GM21528 (cell line): ENCODE measurements at regions not wholly inside any gene's neighbourhood (a gene's known extent, or its start where the extent isn't known, plus 50 kb on each side); places are given as distances from the start of the nearest gene placed in this dataset.
"Not testable (repeated sequence)": the region's sequence is repeated elsewhere in the genome, so short reads cannot be mapped to it uniquely, and the experiment has no call there.

Experiments
- ATAC-seq: cut with Tn5 transposase; IDR thresholded peaks from one replicate; pipeline ENCODE4 v1.9.1; 2021; ENCODE audit warnings: mild to moderate bottlenecking, moderate library complexity; ENCODE audit not compliant: unreplicated experiment, low FRiP score

DNA sequence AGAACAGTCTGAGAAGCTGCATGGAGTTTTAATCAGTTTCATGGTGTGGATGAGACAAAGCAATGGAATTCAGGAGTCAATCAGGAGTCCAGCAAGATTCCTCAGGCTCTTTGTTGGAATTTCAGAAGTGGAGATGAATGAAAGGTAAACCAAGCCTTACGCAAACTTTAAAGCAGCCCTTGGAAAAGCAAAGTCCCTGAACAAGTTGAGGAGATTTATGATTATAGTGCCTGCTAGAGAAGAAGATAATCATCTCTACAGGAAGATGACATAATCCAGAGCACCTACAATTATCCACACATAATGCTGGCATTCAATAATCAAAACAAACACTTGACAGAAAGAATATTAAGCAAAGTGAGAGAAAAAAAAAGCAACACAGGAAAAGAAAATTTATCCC lies 1380.1 kb upstream of the NUDT12 start:
- no peak for ATAC-seq

DNA sequence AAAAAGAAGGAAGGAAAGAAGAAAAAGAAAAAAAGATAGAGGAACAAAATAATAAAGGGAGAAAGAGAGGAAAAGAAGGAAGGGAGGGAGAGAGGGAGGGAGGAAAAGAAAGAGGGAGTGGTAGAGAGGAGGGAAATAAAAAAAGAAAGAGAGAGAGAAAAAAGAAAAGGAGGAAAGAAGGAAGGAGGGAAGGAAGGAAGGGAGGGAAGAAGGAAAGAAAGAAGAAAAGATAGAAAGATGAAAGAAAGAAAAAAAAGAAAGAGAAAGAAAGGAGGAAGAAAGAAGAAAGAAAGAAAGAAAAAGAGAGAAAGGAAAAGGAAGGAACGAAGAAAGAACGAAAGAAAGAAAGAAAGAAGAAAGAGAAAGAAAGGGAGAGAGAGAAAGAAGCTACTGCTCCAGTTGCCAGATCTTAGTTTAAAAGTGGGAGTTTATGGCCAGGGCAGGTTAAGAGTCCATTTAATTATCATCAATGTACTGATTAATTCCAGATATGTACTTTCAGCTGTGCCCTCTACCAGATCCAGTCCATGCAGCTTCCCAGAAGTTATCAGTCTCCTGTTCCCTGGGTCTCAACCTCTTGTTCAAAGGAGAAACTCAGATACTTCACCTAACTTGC lies 1378.5 kb upstream of the NUDT12 start:
- no peak for ATAC-seq

DNA sequence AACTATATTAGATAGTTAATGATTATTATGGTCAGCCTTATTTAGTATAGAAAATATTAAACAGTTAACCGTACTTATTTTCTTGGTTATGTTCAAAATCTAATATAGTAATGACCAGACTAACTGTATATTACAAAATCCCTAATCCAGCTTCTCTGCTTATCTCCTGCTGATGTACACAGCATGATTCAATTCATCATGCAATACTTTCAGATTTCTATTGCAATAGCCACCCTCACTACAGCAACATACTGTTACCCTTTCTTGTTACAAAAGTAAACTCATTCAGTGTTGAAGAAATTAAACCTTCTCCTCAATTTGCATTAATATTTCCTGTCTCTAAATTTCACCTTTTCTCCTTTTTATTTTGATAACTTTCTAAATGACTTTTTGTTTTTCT lies 1375.0 kb upstream of the NUDT12 start:
- ATAC-seq: no peak

DNA sequence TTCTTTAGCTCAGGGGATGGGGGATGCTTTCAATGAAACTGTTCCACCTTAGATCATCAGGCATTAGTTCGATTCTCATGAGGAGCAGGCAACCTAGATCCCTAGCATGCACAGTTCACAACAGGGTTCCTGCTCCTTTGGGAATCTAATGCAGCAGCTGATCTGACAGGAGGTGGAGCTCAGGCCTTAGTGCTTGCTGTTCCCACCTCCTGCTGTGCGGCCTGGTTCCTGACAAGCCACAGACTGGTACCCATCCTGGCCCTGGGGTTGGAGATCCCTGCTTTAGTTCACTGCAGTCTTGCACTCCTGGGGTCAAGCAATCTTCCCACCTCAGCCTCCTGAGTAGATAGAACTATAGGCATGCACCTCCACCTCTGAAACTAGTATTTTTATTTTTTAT lies 1369.8 kb upstream of the NUDT12 start:
- ATAC-seq: no peak

DNA sequence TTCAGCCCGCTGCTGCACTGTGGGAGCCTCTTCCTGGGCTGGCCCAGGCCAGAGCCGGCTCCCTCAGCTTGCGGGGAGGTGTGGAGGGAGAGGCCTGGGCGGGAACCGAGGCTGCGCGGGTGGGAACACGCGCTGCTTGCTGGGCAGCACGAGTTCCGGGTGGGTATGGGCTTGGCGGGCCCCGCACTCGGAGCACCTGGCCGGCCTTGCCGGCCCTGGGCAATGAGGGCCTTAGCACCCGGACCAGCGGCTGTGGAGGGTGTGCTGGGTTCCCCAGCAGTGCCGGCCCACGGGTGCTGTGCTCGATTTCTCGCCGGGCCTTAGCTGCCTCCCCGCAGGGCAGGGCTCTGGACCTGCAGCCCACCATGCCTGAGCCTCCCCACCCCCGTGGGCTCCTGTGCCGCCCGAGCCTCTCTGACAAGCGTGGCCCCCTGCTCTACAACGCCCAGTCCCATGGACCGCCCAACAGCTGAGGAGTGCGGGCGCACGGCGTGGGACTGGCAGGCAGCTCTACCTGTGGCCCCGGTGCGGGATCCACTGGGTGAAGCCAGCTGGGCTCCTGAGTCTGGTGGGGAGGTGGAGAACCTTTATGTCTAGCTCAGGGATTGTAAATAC lies 1366.4 kb upstream of the NUDT12 start:
- no peak for ATAC-seq

DNA sequence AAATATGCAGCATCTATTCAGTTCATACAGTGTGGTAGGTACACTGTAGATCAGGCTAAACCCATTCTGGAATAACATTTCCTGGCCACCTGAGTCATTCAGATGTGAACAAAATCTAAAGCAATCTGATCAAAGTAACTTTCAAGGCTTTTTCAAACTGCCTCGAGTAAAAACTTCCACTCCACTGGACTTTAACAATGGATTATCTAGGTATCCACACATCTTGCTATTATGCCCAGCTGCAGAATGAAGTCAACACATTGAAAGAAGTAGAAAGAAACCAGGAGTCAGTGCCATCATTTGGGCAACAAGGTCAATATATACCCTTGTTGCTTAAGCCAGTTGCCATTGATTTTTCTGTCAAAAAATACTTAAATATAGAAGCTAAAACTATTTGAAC lies 1352.6 kb upstream of the NUDT12 start:
- no peak for ATAC-seq

DNA sequence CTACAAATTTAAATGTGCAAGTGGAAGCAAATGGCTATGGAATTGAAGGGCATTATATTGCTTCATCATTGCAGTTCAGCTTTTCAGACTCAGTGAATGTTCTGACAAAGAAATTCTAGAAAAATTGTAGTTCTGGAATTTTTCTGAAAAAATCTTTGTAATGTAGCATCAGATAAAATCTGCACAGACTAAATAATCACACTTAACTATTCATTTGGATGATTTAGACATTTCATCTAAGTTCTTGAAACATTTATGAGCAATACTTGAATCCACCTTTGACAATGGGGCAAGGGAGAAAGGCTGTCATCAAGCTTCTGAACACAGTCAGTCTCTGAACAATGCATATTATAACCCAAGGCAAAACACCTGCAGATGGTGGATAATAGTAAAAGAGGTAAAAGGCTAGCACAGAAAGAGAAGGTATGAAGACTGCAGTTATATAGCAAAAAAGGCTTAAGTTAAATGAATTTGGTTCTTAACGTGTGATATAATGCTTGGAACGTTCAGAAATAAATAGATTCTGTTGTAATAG lies 1352.0 kb upstream of the NUDT12 start:
- no peak for ATAC-seq

DNA sequence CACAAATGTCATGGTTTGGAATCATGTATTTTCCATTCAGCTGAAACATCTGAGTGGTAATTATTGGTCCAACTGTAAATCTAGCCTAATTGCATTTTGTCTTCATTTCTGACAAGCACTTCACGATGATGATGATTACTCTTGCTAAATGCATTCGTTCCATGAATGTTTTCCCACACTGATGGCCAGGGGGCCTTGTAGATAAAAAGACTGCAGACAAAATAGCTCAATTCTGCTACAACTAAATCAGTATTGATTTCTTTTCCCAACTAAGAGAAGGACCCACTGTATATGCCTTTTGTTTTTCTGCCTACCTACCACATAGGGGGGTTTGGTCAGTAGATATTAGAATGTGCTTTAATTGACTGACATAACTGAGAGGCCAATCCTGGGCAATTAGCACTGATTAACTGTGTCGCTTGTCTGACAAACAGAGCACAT lies 1351.3 kb upstream of the NUDT12 start:
- ATAC-seq: no peak

DNA sequence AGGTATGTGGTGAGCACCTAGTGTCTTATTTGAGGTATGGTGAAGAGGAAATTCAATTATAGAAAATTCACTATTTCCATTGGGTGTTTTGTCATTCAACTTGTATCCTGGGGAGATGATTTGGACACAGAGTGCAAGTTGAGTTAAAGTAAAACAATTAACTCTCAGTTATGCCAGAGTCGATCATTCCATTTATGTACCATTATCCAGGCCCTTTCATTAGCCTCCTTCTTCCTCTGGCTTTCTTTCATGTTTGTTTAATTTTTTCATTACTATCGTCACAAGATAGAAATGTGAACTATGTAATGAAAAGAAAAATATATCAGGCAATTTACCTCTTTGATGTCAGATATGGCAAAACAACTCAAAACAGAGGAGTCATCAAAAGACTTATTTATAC lies 1347.2 kb upstream of the NUDT12 start:
- no peak for ATAC-seq

DNA sequence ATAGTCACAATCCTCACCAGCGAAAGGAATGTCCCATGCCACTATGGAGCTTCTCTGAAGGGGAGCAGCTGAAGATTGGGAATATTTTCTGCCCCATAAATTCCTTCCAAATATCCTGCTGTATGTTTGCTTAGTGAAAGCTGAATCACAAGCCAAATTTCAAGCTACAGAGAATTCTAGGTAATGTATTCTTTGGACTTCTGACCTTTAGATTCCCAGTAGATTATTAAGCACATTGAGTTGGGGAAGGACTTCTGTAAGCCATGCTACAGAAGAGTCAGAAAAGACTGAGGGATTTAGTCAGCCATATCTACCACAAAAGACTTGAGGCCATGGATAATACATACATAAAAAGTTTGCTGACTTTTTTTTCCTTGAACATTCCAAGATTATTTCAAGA lies 1342.0 kb upstream of the NUDT12 start:
- no peak for ATAC-seq

DNA sequence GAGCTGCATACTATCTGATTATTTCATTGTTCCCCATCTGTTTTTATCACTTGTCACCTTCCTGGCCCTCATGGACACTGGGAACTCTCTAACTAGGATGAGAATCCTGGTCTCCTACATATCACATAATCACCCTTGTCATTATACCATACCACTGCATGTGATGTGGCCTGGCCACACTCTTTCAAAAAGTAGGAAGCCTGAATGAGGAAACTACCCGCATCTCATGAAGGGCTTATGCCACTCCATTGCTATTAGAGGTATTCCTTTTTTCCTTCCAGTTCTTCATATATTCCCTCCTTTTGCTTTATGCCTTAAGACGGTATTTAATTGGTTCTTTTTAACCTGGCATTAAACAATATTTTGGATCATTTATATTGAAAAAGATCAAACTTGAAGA lies 1341.4 kb upstream of the NUDT12 start:
- ATAC-seq: no peak

DNA sequence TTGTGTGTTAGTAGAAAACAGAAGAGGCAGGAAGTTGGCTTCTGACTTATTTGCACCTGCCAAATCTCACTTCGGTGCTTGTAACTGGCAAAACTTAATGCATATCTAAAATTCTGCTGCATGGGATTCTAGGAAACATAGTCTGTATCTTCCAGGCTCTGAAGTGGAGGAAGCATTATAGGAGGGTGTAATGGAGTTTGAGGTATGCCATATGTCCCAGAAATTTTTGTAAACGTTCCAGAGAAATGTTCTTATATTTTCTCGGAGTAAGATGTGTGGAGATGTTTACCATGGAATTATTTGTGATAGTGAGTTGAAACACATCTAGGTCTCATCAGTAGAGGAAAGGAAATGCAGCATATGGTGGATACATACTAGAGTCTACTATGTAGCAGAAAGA lies 1329.0 kb upstream of the NUDT12 start:
- no peak for ATAC-seq

DNA sequence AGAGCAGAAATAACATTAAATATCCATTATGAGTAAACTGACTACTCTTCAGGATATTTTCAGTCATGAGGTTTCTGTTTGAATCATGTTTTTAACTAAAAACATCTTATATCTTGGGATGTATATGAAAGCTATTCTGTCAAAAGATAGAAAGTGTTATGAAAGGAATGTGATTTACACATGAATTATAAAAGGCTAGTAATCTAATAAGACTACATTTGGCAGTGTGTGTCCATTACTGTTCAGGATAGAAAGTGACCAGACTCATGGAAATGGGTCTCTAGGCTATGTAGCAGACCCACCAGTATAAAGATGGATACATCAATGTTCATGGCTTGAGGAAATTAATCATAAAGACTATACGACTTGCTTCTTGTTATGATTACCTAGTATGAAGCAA lies 1328.2 kb upstream of the NUDT12 start:
- no peak for ATAC-seq

DNA sequence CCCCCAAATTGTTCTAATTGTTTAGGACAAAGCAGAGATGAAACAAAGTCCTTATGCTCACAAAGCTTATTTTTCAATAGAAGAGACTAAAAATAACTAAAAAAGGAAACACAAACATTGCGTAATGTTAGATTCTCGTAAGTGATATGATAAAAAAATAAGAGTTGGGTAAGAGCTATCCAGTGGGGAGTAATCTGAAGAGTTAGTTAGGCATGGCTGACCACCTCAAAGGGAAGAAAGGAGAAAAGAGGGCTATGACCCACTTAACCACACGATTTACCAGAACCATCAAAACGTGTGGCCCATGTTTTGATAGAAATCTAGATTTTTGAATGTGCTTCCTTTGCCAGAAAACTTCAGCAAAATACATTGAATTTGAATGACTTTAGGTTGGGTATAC lies 1296.8 kb upstream of the NUDT12 start:
- no peak for ATAC-seq

DNA sequence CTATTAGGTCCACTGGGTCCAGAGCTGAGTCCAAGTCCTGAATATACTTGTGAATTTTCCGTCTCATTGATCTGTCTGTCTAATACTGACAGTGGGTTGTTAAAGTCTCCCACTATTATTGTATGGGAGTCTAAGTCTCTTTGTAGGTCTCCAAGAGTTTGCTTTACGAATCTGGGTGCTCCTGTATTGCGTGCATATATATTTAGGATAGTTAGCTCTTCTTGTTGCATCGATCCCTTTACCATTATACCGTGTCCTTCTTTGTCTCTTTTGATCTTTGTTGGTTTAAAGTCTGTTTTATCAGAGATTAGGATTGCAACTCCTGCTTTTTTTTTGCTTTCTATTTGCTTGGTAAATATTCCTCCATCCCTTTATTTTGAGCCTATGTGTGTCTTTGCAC lies 1289.5 kb upstream of the NUDT12 start:
- ATAC-seq: not testable (repeated sequence)

DNA sequence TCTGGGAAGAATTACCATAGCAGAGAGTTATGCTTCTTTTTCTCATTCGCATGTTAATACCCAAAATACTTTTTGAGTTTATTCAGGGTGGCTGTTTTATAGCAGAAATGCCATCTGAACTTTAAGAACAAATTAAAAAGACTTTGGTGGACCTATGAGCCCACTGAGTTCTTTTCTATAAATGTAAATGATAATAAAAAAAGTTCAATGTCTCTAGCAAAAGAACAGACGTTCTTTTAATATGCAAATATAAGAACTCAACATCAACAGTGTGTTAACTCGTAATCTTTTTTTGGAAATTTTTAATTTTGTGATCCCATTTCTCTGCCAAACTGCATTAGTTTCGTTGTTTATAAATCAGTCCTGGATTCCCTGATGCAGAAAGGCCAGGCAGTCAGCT lies 1283.0 kb upstream of the NUDT12 start:
- no peak for ATAC-seq

DNA sequence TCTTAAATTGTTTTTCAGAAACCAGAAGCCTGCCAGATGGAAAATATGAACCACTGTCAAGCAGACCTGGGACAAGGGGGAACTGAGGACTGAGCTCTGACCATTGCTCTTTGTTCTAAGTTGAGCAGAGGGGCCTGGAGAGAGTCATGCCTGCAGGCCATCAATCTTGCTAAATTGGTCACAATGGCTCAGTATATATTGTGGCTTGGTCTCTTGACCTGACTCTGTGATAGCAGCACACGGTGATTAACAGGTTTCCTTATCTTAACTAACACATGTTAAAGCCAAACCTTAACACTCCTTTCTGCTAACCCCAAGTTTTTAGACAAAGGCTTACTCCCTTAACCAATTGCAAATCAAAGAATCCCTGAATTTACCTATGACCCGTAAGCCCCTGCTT lies 1281.2 kb upstream of the NUDT12 start:
- no peak for ATAC-seq

DNA sequence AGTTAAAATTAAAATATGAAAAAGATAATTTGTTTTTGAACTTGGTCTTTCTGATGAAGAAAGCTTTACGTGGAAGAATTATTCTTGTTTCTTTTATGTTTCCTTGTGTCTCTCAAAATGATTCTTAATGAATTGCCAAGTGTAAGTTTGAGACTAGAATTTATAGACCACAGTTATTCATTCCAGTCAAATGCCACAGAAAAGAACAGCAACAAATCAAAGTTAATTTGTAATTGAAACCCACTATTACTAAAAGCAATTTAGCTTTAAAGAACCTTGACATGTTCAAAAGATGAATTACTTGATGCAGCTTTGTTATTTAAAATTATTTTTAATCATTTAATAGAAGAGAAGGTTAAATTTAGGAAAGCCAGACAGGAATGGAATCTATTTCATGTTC lies 1277.7 kb upstream of the NUDT12 start:
- no peak for ATAC-seq

DNA sequence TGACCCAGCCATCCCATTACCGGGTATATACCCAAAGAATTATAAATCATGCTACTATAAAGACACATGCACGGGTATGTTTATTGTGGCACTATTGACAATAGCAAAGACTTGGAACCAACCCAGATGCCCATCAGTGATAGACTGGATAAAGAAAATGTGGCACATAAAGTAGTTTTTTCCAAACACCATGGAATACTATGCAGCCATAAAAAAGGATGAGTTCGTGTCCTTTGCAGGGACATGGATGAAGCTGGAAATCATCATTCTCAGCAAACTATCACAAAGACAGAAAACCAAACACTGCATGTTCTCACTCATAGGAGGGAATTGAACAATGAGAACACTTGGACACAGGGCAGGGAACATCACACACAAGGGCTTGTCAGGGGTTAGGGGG lies 1268.9 kb upstream of the NUDT12 start:
- ATAC-seq: not testable (repeated sequence)

DNA sequence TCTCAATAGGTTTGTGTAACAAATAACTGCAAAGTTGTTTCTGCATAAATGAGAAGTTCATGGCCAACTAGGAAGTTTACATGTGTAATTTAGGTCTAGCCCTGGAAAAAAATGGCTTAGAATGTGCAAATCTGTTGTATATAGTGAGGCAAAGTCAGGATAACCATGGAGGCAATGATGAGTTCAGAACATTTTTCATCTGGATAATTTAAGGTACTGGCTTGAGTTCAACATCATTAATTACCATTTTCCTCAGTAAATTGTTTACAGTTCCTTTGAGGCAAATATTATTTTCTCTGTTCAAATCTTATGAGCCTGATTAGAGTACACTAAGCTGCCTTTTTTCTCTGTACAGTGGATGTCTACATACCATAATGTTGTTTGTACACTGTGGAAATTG lies 1259.0 kb upstream of the NUDT12 start:
- no peak for ATAC-seq

DNA sequence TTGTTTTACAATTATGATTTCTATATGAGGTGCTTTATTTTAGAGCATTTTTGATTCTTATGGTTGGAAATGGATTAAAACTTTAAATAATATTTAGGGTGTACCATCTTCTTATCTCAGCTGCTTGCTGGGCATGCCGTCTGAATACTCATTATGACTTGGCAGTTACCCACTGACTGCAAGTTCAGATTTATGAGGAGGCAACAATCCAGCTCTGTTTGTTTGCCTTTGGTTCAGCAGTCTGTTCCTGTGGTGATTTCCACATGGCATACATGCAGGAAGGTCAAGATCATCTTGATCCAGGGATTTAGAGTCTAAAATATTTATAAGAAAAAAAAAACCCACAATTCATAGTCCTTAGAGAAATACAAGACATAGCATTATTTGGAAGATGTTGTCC lies 1254.5 kb upstream of the NUDT12 start:
- no peak for ATAC-seq

DNA sequence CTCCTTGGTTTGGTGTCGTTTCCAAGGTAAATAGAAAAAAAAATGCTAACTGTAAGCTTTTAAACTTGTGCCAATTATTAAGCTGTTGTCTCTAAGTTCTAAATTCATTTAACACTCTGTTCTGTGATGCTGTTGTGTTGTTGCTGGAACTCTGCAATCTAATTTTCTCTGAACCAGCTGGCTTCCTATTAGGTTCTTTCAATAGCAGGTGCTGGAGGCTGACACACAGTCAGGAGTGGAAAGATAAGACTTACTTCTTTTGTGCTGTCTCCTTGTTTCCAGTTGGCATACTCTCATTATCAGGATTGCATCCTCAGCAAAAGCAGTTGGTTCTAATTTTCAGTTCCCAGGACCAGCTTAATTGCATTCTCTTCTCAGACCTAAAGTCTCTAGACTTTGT lies 1252.6 kb upstream of the NUDT12 start:
- ATAC-seq: no peak
